Fibroblast of skin of left quadriceps (primary cell): ENCODE measurements at regions not wholly inside any gene's neighbourhood (a gene's known extent, or its start where the extent isn't known, plus 50 kb on each side); places are given as distances from the start of the nearest gene placed in this dataset.

Experiments
- DNase-seq, 2 experiments: peaks; one replicate each; pipeline ENCODE4 v3.0.0-alpha.2; 2013; ENCODE audit warnings: low read depth in 2 of 2

GRCh38 chr6:119608994-119609393 lies 259.4 kb upstream of the MAN1A1 start:
- no peak for DNase-seq

- no peak for DNase-seq
These were observed 254.6 kb upstream of the MAN1A1 start for GRCh38 chr6:119604124-119604523.

GRCh38 chr6:119603501-119603900 lies 253.9 kb upstream of the MAN1A1 start:
- no peak for DNase-seq

GRCh38 chr6:119602215-119603178 lies 252.9 kb upstream of the MAN1A1 start:
- DNase-seq, result peak; percentile 48 to 56

- no peak for DNase-seq
These were observed 249.3 kb upstream of the MAN1A1 start for GRCh38 chr6:119598883-119599282.

- DNase-seq, result no peak
These were observed 245.3 kb upstream of the MAN1A1 start for GRCh38 chr6:119594907-119595306.

GRCh38 chr6:119591235-119591634 lies 241.7 kb upstream of the MAN1A1 start:
- no peak for DNase-seq

GRCh38 chr6:119590066-119590465 lies 240.5 kb upstream of the MAN1A1 start:
- no peak for DNase-seq

- DNase-seq, result no peak
These were observed 238.0 kb upstream of the MAN1A1 start for GRCh38 chr6:119587537-119587936.

GRCh38 chr6:119586250-119586882 lies 236.8 kb upstream of the MAN1A1 start:
- DNase-seq, result no peak

GRCh38 chr6:119584088-119584487 lies 234.5 kb upstream of the MAN1A1 start:
- DNase-seq, result no peak

GRCh38 chr6:119581220-119581619 lies 231.7 kb upstream of the MAN1A1 start:
- DNase-seq, result no peak

GRCh38 chr6:119575721-119576120 lies 226.2 kb upstream of the MAN1A1 start:
- DNase-seq, result peak; percentile 33 to 51

GRCh38 chr6:119568580-119568979 lies 219.0 kb upstream of the MAN1A1 start:
- DNase-seq, result no peak

GRCh38 chr6:119566546-119567260 lies 217.1 kb upstream of the MAN1A1 start:
- no peak for DNase-seq

- no peak for DNase-seq
These were observed 216.3 kb upstream of the MAN1A1 start for GRCh38 chr6:119565893-119566292.

- no peak for DNase-seq
These were observed 212.6 kb upstream of the MAN1A1 start for GRCh38 chr6:119562168-119562567.

GRCh38 chr6:119559586-119559985 lies 210.0 kb upstream of the MAN1A1 start:
- no peak for DNase-seq

- no peak for DNase-seq
These were observed 207.7 kb upstream of the MAN1A1 start for GRCh38 chr6:119557239-119557638.

GRCh38 chr6:119552021-119552420 lies 202.5 kb upstream of the MAN1A1 start:
- DNase-seq, result no peak

GRCh38 chr6:119547024-119547423 lies 197.5 kb upstream of the MAN1A1 start:
- no peak for DNase-seq

- DNase-seq, result no peak
These were observed 195.7 kb upstream of the MAN1A1 start for GRCh38 chr6:119545245-119545644.
